HUDEP-2 (cell line): ENCODE measurements at regions not wholly inside any gene's neighbourhood (a gene's known extent, or its start where the extent isn't known, plus 50 kb on each side); places are given as distances from the start of the nearest gene placed in this dataset.
"Not testable (repeated sequence)": the region's sequence is repeated elsewhere in the genome, so short reads cannot be mapped to it uniquely, and the experiment has no call there.

ENCODE experiments used
- DNase-seq, 76 experiments: peaks; one replicate each; lab custom pipeline; 2025; ENCODE audit not compliant: unreplicated experiment in 76 of 76; lab: John Stamatoyannopoulos, UW

DNA sequence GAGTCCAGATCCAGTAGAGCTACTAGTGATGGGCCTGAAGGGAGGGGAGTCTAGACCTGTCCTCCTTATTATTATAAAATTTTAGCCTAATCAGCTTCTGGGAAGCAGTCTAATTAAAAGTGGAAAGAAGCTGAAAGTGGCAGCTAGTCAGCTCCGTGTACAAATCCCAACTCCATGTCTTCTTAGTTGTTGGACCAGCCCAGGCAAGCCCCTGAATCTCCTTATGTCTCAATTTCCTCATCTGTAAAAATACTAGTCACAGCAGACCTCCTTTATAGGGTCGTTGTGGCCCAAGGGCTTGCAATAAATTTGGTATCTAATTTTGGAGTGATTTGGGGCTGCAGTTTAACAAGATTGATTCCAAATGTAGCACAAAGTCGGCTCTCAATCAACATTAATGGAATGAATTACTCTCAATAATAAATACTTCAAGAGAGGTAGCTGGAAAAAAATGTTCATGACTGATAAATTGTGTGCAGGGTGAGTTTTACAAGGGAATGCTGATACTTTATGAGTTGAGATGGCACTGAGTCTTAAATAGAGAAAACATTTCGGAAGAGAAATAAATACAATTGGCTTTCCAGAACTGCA, 118.3 kb upstream of the NDUFV2 start:
- DNase-seq: no peak

- DNase-seq: no peak
These were observed 115.3 kb upstream of the NDUFV2 start for GRCh38 chr18:8987241-8987640.

- DNase-seq: peak in 41 of 76 experiments; percentile 0 to 73 (median 18)
These were observed 114.1 kb upstream of the NDUFV2 start for GRCh38 chr18:8988260-8988871.

- DNase-seq: no peak
These were observed 113.5 kb upstream of the NDUFV2 start for GRCh38 chr18:8989017-8989416.

DNA sequence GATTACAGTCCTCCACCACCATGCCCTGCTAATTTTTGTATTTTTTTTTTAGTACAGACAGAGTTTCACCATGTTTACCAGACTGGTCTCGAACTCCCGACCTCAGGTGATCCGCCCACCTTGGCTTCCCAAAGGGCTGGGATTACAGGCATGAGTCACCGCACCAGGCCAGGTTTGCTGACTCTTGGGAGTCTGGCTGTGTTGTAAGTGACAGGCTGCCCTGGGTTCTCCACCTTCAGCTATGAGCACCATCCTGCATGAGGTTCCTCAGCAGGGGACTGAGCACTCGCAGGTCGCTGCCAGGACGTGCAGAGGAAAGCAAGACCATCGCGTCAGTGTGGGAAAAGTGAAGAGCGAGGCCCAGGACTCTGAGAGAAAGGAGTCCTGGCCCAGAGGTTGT, 112.6 kb upstream of the NDUFV2 start:
- DNase-seq: no peak

GRCh38 chr18:8990276-8991031, 112.0 kb upstream of the NDUFV2 start:
- peak in 1 of 76 experiments; percentile 1 for DNase-seq

DNA sequence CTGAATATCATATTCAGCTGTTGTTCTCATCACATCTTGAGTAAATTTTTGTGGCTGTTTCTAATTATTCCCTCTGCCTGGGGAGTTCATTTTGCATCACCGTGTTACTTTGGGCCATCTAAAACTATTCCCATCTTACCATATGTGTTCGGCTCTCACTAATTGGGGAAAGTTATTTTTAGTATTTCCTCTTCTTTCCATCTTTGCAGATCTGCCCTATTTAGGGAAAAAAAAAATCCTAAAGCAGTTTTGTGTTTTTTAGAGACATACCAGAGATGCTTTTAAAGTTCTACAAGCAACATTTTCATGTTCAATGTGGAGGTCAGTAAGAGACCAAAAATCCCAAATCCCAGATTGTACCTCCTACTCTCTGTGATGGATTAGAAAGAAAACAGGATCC, 111.3 kb upstream of the NDUFV2 start:
- DNase-seq: no peak

DNA sequence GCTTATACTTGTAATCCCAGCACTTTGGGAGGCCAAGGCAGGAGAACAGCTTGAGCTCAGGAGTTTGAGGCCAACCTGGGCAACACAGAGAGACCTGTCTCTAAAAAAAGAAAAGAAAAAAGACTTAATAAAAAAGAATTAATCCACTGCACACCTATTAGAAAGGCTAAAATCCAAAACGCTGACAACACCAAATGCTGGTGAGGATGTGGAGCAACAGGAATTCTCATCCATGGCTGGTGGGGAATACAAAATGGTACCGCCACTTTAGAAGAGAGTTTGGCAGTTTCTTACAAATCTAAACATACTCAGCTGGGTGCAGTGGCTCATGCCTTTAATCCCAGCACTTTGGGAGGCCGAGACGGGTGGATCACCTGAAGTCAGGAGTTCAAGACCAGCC, 110.0 kb upstream of the NDUFV2 start:
- DNase-seq: not testable (repeated sequence)

- DNase-seq: peak in 1 of 76 experiments; percentile 13
These were observed 107.9 kb upstream of the NDUFV2 start for GRCh38 chr18:8994603-8995002.

DNA sequence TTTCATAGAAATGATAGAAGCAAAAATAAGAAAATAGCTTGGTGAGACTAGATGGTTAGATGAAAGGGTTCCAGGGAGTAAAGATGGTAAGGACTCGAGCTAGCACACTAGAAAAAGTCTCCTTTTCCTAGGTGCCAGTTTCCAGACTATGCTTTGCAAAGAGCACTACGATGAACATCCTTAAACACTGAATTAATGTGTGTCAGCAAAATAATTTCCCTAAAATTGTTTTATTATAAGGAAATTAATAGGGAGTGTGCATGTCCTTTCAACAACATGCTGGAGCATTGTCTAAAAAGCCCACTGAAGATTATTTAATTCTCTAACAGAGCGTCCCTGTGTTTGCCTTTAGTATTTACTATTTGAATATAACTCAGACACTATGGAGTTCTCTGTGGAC, 107.4 kb upstream of the NDUFV2 start:
- DNase-seq: no peak

- DNase-seq: no peak
These were observed 105.6 kb upstream of the NDUFV2 start for GRCh38 chr18:8996771-8997432.

- no peak for DNase-seq
These were observed 104.9 kb upstream of the NDUFV2 start for GRCh38 chr18:8997634-8998033.

- DNase-seq: no peak
These were observed 103.8 kb upstream of the NDUFV2 start for GRCh38 chr18:8998481-8999217.

DNA sequence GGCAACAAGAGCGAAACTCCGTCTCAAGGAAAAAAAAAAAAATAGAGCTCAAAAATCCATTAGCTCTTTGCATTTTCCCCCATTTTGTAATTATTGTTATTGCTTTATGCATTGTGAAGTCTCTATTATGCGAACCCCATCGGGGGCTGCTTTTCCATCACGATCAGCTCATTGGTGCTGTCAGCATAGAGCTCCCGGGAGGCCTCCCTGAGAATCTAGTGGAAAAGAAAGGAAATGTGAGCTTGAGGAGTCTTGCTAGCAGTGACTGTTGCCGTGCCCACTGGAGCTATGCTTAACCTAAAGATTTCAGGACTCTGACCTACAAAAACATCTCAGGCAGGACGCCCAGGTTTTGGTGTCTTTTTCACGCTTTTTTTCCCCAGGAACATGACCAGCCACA, 102.6 kb upstream of the NDUFV2 start:
- DNase-seq: no peak

DNA sequence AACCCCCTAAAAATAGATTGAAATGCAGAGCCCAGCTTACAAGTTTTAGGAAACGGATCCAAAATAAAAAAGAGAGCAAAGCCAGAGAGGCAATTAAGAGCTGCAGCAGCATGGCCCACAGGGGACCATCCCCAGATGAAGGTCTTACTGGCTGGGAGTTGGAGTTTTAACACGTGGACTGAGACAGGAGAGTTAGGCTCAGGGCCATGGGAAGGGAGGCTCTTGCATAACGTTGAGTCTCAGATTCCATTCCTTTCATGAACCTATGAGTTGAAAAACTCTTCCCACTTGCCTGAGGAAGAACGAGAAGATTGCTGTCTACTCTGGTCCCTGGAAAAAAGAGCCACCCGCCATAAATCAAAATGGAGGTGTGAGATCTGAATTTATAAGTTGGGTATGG, 101.8 kb upstream of the NDUFV2 start:
- DNase-seq: no peak

- DNase-seq: no peak
These were observed 101.3 kb upstream of the NDUFV2 start for GRCh38 chr18:9001209-9001608.

GRCh38 chr18:9003406-9004100, 98.9 kb upstream of the NDUFV2 start:
- no peak for DNase-seq

GRCh38 chr18:9004308-9004707, 98.2 kb upstream of the NDUFV2 start:
- not testable (repeated sequence) for DNase-seq

DNA sequence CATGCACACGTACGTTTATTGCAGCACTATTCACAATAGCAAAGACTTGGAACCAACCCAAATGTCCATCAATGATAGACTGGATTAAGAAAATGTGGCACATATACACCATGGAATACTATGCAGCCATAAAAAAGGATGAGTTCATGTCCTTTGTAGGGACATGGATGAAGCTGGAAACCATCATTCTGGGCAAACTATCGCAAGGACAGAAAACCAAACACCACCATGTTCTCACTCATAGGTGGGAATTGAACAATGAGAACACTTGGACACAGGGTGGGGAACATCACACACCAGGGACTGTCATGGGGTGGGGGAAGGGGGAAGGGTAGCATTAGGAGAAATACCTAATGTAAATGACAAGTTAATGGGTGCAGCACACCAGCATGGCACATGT, 94.8 kb upstream of the NDUFV2 start:
- not testable (repeated sequence) for DNase-seq

GRCh38 chr18:9008200-9008708, 94.2 kb upstream of the NDUFV2 start:
- peak in 1 of 76 experiments; percentile 40 for DNase-seq
